HCT116 (cell line): ENCODE measurements at regions not wholly inside any gene's neighbourhood (a gene's known extent, or its start where the extent isn't known, plus 50 kb on each side); places are given as distances from the start of the nearest gene placed in this dataset.

Experiments
- ATAC-seq: fragments of 200-7000 bp; cut with Tn5 transposase; 2 replicates; pipeline ENCODE4 v1.9.1; 2020; ENCODE audit warnings: mild to moderate bottlenecking, moderate library complexity
- BruUV-seq: library from RNA; stranded (reverse); fragments of 400-500 nt; replicated peaks from 2 replicates; lab custom pipeline; 2021; lab: Mats Ljungman, UMichigan
- CTCF ChIA-PET: fragments of 300-600 bp; sonication (Branson Sonifier 250); formaldehyde crosslinking; loops from one replicate; lab custom pipeline; 2021; ENCODE audit warnings: antibody characterized with exemption; lab: Charles Lee
- POLR2A ChIA-PET: fragments of 300-600, 350-600 bp; sonication (Branson Sonifier 250); formaldehyde crosslinking; loops from one replicate; lab custom pipeline; 2021; ENCODE audit warnings: antibody characterized with exemption; lab: Charles Lee
- RAD21 ChIA-PET, 2 experiments: fragments of 300-600 bp; sonication (Branson Sonifier 250); formaldehyde crosslinking; loops; one replicate each; lab custom pipeline; 2023; ENCODE audit warnings: low total read pairs in 2 of 2; ENCODE audit not compliant: uncharacterized antibody in 2 of 2, unreplicated experiment in 2 of 2, low non-redundant PET in 1 of 2; lab: Charles Lee
- DNase-seq: peaks from one replicate; pipeline ENCODE4 v3.0.0-alpha.2; 2010; ENCODE audit warnings: low read depth, low spot score
- H2AFZ ChIP-seq: fragments of 200-600 bp; shearing (Covaris generic), sonication (generic); 2 replicates; pipeline ENCODE4 v1.6.1; 2017; ENCODE audit warnings: low read depth, mixed run types, mixed read lengths, antibody characterized with exemption, low read length; ENCODE audit not compliant: poor library complexity, severe bottlenecking
- H3K27ac ChIP-seq: 2 replicates; pipeline ENCODE4 v1.5.1; 2012; ENCODE audit warnings: low read depth, low read length
- H3K27me3 ChIP-seq: fragments of 200-600 bp; sonication (generic); 2 replicates; pipeline ENCODE4 v1.6.1; 2016; ENCODE audit warnings: mixed run types, low read length, mixed read lengths; ENCODE audit not compliant: insufficient read depth
- H3K36me3 ChIP-seq, 2 experiments: fragments of 200-500 bp in 1 of 2; fragments of 200-600 bp in 1 of 2; sonication (Bioruptor generic) in 1 of 2; sonication (generic) in 1 of 2; 2 replicates each; pipeline versions ENCODE4 v1.5.1 to v1.6.1; 2014 to 2016; ENCODE audit warnings: low read length in 2 of 2, inconsistent platforms in 1 of 2, mixed read lengths in 1 of 2, mixed run types in 1 of 2; ENCODE audit not compliant: insufficient read depth in 2 of 2, control insufficient read depth in 1 of 2
- H3K4me1 ChIP-seq, 2 experiments: fragments of 200-600 bp in 1 of 2; sonication (generic) in 1 of 2; 2 replicates each; pipeline versions ENCODE4 v1.5.1 to v1.6.1; 2012 to 2017; ENCODE audit warnings: low read length in 2 of 2, inconsistent platforms in 1 of 2, mild to moderate bottlenecking in 1 of 2, mixed read lengths in 1 of 2, mixed run types in 1 of 2, moderate library complexity in 1 of 2; ENCODE audit not compliant: insufficient read depth in 2 of 2, control insufficient read depth in 1 of 2
- H3K4me2 ChIP-seq: fragments of 200-600 bp; sonication (generic); 2 replicates; pipeline ENCODE4 v1.6.1; 2017; ENCODE audit warnings: mixed run types, low read length, mixed read lengths
- H3K4me3 ChIP-seq, 2 experiments: fragments of 200-600 bp in 1 of 2; sonication (generic) in 1 of 2; replicated peaks in 1 of 2; 2 replicates each; pipeline ENCODE4 v1.5.1; 2011 to 2016; ENCODE audit warnings: low read length in 2 of 2, control low read depth in 1 of 2, low read depth in 1 of 2, mild to moderate bottlenecking in 1 of 2, mixed read lengths in 1 of 2, mixed run types in 1 of 2
- H3K79me2 ChIP-seq: fragments of 200-600 bp; sonication (generic); 2 replicates; pipeline ENCODE4 v1.6.1; 2017; ENCODE audit warnings: mild to moderate bottlenecking, mixed run types, low read length, moderate library complexity, mixed read lengths; ENCODE audit not compliant: insufficient read depth
- H3K9ac ChIP-seq: fragments of 200-600 bp; sonication (generic); 2 replicates; pipeline ENCODE4 v1.6.1; 2016; ENCODE audit warnings: low read length, mixed read lengths
- H3K9me2 ChIP-seq: fragments of 200-600 bp; sonication (generic), shearing (Covaris generic); 2 replicates; pipeline ENCODE4 v1.6.1; 2017; ENCODE audit warnings: mixed run types, mild to moderate bottlenecking, moderate library complexity; ENCODE audit not compliant: insufficient read depth
- H3K9me3 ChIP-seq, 2 experiments: fragments of 200-500 bp in 1 of 2; fragments of 200-600 bp in 1 of 2; sonication (Bioruptor generic) in 1 of 2; sonication (generic) in 1 of 2; 2 replicates each; pipeline ENCODE4 v1.6.1; 2014 to 2017; ENCODE audit warnings: low read length in 2 of 2, mixed read lengths in 2 of 2, inconsistent platforms in 1 of 2, low read depth in 1 of 2, mild to moderate bottlenecking in 1 of 2, mixed run types in 1 of 2, moderate library complexity in 1 of 2; ENCODE audit not compliant: control insufficient read depth in 1 of 2, insufficient read depth in 1 of 2
- H4K20me1 ChIP-seq: fragments of 200-600 bp; sonication (generic), shearing (Covaris generic); 2 replicates; pipeline ENCODE4 v1.6.1; 2017; ENCODE audit warnings: mixed run types, mild to moderate bottlenecking, moderate library complexity; ENCODE audit not compliant: insufficient read depth
- ATF3 ChIP-seq: IDR thresholded peaks from 2 replicates; pipeline ENCODE4 v1.6.1; 2012
- CBX3 ChIP-seq: IDR thresholded peaks from 2 replicates; pipeline ENCODE4 v1.6.1; 2012; ENCODE audit warnings: low read depth
- CTCF ChIP-seq, 3 experiments: fragments of 200-600 bp in 1 of 3; sonication (generic) in 1 of 3; IDR thresholded peaks in 2 of 3; conservative IDR thresholded peaks in 1 of 3; 2 replicates each; pipeline ENCODE4 v1.5.1; 2012 to 2017; ENCODE audit warnings: low read depth in 2 of 3, low read length in 2 of 3, antibody characterized with exemption in 1 of 3, borderline replicate concordance in 1 of 3, control low read depth in 1 of 3, mild to moderate bottlenecking in 1 of 3, mixed read lengths in 1 of 3, mixed run types in 1 of 3, moderate library complexity in 1 of 3; ENCODE audit not compliant: insufficient read depth in 1 of 3
- ELF1 ChIP-seq: IDR thresholded peaks from 2 replicates; pipeline ENCODE4 v1.6.1; 2012; ENCODE audit warnings: low read depth, borderline replicate concordance
- EZH2phosphoT487 ChIP-seq: fragments of 200-600 bp; IDR thresholded peaks from 2 replicates; pipeline ENCODE4 v1.6.1; 2018; ENCODE audit warnings: antibody characterized with exemption, borderline replicate concordance
- POLR2A ChIP-seq: IDR thresholded peaks from 2 replicates; pipeline ENCODE4 v1.7.0; 2011; ENCODE audit warnings: borderline replicate concordance; ENCODE audit not compliant: insufficient read depth, insufficient read length; ENCODE audit errors: extremely low read depth
- POLR2AphosphoS5 ChIP-seq: IDR thresholded peaks from 2 replicates; pipeline ENCODE4 v1.6.1; 2011; ENCODE audit warnings: mild to moderate bottlenecking, low read depth, low read length, moderate library complexity
- SIN3A ChIP-seq: IDR thresholded peaks from 2 replicates; pipeline ENCODE4 v1.6.1; 2012; ENCODE audit warnings: low read depth
- YY1 ChIP-seq: IDR thresholded peaks from 2 replicates; pipeline ENCODE4 v1.6.1; 2011; ENCODE audit warnings: low read length, low read depth, moderate library complexity, mild to moderate bottlenecking; ENCODE audit not compliant: insufficient replicate concordance; ENCODE audit errors: extremely low read depth
- ZBTB33 ChIP-seq: IDR thresholded peaks from 2 replicates; pipeline ENCODE4 v1.6.1; 2011; ENCODE audit warnings: mild to moderate bottlenecking, low read length, moderate library complexity; ENCODE audit not compliant: insufficient replicate concordance; ENCODE audit errors: extremely low read depth
- ZFX ChIP-seq: fragments of 450-650 bp; IDR thresholded peaks from 2 replicates; pipeline ENCODE4 v1.6.1; 2017
- intact Hi-C: fragments of 100-400 bp; cut with micrococcal nuclease; formaldehyde crosslinking; loops from 2 replicates; pipeline ENCODE4 v1.10.0; 2022

DNA sequence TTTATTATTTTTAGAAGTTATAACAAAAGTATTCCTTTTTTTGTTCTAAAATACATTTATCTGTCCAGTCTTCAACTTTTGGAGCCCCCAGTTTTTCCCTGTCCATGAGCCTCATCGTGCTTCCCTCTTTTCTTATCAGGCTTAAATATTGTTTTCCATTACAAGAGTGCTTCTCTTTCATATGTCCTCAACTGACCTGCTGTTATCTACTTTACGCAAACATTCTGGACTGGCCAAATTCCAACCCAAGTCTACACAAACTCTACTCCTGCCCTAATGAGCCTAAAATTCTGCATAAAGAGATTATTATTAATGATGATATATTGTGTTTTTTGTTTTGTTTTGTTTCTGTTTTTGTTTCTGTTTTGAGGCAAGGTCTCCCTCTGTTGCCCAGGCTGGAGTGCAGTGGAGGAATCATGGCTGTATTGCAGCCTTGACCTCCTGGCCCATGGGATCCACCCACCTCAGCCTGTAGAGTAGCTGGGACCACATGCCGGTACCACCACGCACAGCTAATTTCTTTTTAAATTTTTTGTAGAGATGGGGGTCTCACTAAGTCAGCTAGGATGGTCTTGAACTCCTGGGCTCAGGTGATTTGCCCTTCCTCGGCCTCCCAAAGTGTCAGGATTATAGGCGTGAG lies 318.8 kb upstream of the NEGR1 start (continued):
- TF ChIP-seq ATF3, result no peak
- no peak for TF ChIP-seq CTCF (IDR thresholded peaks at IDR 0.05 in 2 of 3, conservative IDR thresholded peaks at IDR 0.05 in 1 of 3; ENCODE audit: borderline replicate concordance in 1 of 3, insufficient read depth in 1 of 3, low read depth in 2 of 3, low read length in 2 of 3)
- TF ChIP-seq ELF1, result no peak

GRCh38 chr1:72586023-72586685 lies 303.8 kb upstream of the NEGR1 start:
- POLR2A ChIA-PET, result no interaction called here
- H2AFZ ChIP-seq, result no peak overlapping the region
- no TSS peak for BruUV-seq
- H3K79me2 ChIP-seq, result no peaks in the 10 kb centered on the region
- CTCF ChIA-PET, result no interaction called here
- no peaks in the 10 kb centered on the region for H3K27me3 ChIP-seq
- RAD21 ChIA-PET, result no interaction called here
- DNase-seq, result no peak
- H4K20me1 ChIP-seq, result no peaks in the 10 kb centered on the region
- H3K9me3 ChIP-seq, result peaks cover 0 to 10% of the 10 kb centered on the region in 2 experiments; a peak in 2 of 4 replicates
- H3K9me2 ChIP-seq, result no peaks in the 10 kb centered on the region
- no peak for ATAC-seq
- H3K4me2 ChIP-seq, result no peak overlapping the region
- intact Hi-C loops, result no loop called here
- H3K9ac ChIP-seq, result no peak overlapping the region
- H3K36me3 ChIP-seq, result no peaks in the 10 kb centered on the region
- no peaks in the 10 kb centered on the region for H3K4me1 ChIP-seq
- no peak overlapping the region for H3K27ac ChIP-seq
- TF ChIP-seq SIN3A (no peak), ZFX (no peak), EZH2phosphoT487 (no peak), YY1 (no peak), ELF1 (no peak), CBX3 (no peak), POLR2A (no peak), POLR2AphosphoS5 (no peak), ZBTB33 (no peak)
- H3K4me3 ChIP-seq, result no peak overlapping the region
